CD4-positive, alpha-beta T cell (primary cell): ENCODE measurements at regions not wholly inside any gene's neighbourhood (a gene's known extent, or its start where the extent isn't known, plus 50 kb on each side); places are given as distances from the start of the nearest gene placed in this dataset.

ENCODE experiments used
- ATAC-seq: fragments of 200-7000 bp; cut with Tn5 transposase; one replicate; pipeline ENCODE4 v1.10.0; 2022; ENCODE audit warnings: mild to moderate bottlenecking; ENCODE audit not compliant: poor library complexity
- CTCF ChIA-PET: fragments of 350-600 bp; sonication (Branson Sonifier 250); formaldehyde crosslinking; loops from one replicate; lab custom pipeline; 2021; ENCODE audit warnings: antibody characterized with exemption, inconsistent platforms; lab: Charles Lee
- POLR2A ChIA-PET: fragments of 350-600 bp; sonication (Branson Sonifier 250); formaldehyde crosslinking; loops from one replicate; lab custom pipeline; 2021; ENCODE audit warnings: antibody characterized with exemption, inconsistent platforms; lab: Charles Lee
- DNase-seq, 14 experiments: peaks; one replicate each; pipeline ENCODE4 v3.0.0-alpha.2; 2013 to 2020; ENCODE audit warnings: mixed read lengths in 2 of 14
- H3K27ac ChIP-seq, 2 donors: one replicate each; pipeline versions ENCODE4 v1.5.1 to v1.7.0; 2013; ENCODE audit warnings: low read length in 2 of 2, low read depth in 1 of 2, mild to moderate bottlenecking in 1 of 2
- H3K27me3 ChIP-seq, 2 experiments: 1 replicate in 1 of 2; 2 replicates in 1 of 2; pipeline versions ENCODE4 v1.6.1 to v1.7.0; 2013; ENCODE audit warnings: low read length in 2 of 2, control low read depth in 1 of 2, mild to moderate bottlenecking in 1 of 2, moderate library complexity in 1 of 2; ENCODE audit not compliant: insufficient read depth in 2 of 2, control insufficient read depth in 1 of 2
- H3K36me3 ChIP-seq: one replicate; pipeline ENCODE4 v1.6.1; 2013; ENCODE audit warnings: low read length, control low read depth; ENCODE audit not compliant: insufficient read depth
- H3K4me1 ChIP-seq: one replicate; pipeline ENCODE4 v1.6.1; 2013; ENCODE audit warnings: low read length, control low read depth; ENCODE audit not compliant: insufficient read depth
- H3K4me3 ChIP-seq: one replicate; pipeline ENCODE4 v1.5.1; 2013; ENCODE audit warnings: mild to moderate bottlenecking, low read length, moderate library complexity
- H3K9me3 ChIP-seq, 2 experiments: 1 replicate in 1 of 2; 2 replicates in 1 of 2; pipeline versions ENCODE4 v1.6.1 to v1.7.0; 2013; ENCODE audit warnings: low read length in 2 of 2, mild to moderate bottlenecking in 2 of 2, control low read depth in 1 of 2, moderate library complexity in 1 of 2; ENCODE audit not compliant: control insufficient read depth in 1 of 2, insufficient read depth in 1 of 2
- H3K27ac Mint-ChIP-seq: one replicate; pipeline ENCODE4 v1.8.0; 2020; ENCODE audit warnings: mixed read lengths
- H3K27me3 Mint-ChIP-seq: one replicate; pipeline ENCODE4 v1.8.0; 2021; ENCODE audit warnings: mixed read lengths
- H3K36me3 Mint-ChIP-seq: one replicate; pipeline ENCODE4 v1.8.0; 2021; ENCODE audit warnings: low read depth, mixed read lengths
- H3K4me1 Mint-ChIP-seq: one replicate; pipeline ENCODE4 v1.8.0; 2021; ENCODE audit warnings: low read depth, mixed read lengths
- H3K4me3 Mint-ChIP-seq: one replicate; pipeline ENCODE4 v1.8.0; 2020; ENCODE audit warnings: mild to moderate bottlenecking, mixed read lengths
- H3K9me3 Mint-ChIP-seq: one replicate; pipeline ENCODE4 v1.8.0; 2020; ENCODE audit warnings: mixed read lengths
- intact Hi-C, 2 experiments: fragments of 100-400 bp; cut with DNase I in 1 of 2; cut with micrococcal nuclease in 1 of 2; formaldehyde crosslinking; loops; one replicate each; pipeline versions ENCODE4 v1.15.1 to v1.9.0; 2023 to 2025; cut with DNase I, micrococcal nuclease
- TF ChIP-seq, protein P1 (sequence below): fragments of 200-600 bp; IDR thresholded peaks from one replicate; pipeline ENCODE4 v1.8.0; 2022; ENCODE audit warnings: antibody characterized with exemption, mild to moderate bottlenecking

DNA sequence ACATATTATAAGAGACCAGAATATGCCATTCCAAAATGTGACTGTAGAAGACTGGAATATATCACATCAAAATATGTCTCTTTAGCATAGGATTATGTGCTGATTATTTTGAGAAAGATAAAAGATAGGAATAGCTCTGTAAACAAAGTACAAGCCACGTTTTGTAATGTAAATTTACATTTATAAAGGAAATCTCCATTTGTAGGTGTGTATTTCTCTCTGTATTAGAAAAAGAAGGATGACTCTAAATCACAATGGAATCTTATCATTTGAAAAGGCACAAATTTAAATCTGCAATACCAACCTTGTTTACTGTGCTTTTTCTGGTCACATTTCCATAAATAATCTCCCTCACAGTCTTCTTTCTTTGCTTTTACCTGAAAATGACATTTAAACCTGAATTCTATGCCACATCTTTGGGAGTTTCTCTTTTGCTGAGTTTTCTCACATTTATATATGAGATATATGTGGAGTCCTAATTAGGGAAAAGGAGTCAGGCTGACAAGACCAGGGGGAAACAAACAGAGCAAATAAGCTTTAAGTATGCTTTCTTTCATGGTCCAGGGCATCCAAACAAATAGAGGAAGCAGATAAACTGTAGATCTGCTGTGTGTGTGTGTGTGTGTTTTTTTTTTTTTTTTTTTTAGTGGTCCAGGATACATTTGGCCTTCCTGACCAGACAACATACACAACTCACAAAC, 244.0 kb downstream of the CPXCR1 start:
- no peaks in the 10 kb centered on the region for H3K9me3 ChIP-seq
- ChIA-PET CTCF (no interaction called here), POLR2A (no interaction called here)
- H3K4me1 Mint-ChIP-seq = no peaks in the 10 kb centered on the region
- no peaks in the 10 kb centered on the region for H3K9me3 Mint-ChIP-seq
- H3K4me3 Mint-ChIP-seq = no peak overlapping the region
- intact Hi-C loops = no loop called here
- H3K27me3 ChIP-seq = no peaks in the 10 kb centered on the region
- no peaks in the 10 kb centered on the region for H3K36me3 Mint-ChIP-seq
- no peaks in the 10 kb centered on the region for H3K27me3 Mint-ChIP-seq
- no peaks in the 10 kb centered on the region for H3K36me3 ChIP-seq
- TF ChIP-seq, protein P1, sequence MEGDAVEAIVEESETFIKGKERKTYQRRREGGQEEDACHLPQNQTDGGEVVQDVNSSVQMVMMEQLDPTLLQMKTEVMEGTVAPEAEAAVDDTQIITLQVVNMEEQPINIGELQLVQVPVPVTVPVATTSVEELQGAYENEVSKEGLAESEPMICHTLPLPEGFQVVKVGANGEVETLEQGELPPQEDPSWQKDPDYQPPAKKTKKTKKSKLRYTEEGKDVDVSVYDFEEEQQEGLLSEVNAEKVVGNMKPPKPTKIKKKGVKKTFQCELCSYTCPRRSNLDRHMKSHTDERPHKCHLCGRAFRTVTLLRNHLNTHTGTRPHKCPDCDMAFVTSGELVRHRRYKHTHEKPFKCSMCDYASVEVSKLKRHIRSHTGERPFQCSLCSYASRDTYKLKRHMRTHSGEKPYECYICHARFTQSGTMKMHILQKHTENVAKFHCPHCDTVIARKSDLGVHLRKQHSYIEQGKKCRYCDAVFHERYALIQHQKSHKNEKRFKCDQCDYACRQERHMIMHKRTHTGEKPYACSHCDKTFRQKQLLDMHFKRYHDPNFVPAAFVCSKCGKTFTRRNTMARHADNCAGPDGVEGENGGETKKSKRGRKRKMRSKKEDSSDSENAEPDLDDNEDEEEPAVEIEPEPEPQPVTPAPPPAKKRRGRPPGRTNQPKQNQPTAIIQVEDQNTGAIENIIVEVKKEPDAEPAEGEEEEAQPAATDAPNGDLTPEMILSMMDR = no peak
- no peaks in the 10 kb centered on the region for H3K4me1 ChIP-seq
- ATAC-seq (no peak), DNase-seq (no peak)
- no peak overlapping the region for H3K4me3 ChIP-seq
- no peak overlapping the region for H3K27ac ChIP-seq
- no peak overlapping the region for H3K27ac Mint-ChIP-seq

DNA sequence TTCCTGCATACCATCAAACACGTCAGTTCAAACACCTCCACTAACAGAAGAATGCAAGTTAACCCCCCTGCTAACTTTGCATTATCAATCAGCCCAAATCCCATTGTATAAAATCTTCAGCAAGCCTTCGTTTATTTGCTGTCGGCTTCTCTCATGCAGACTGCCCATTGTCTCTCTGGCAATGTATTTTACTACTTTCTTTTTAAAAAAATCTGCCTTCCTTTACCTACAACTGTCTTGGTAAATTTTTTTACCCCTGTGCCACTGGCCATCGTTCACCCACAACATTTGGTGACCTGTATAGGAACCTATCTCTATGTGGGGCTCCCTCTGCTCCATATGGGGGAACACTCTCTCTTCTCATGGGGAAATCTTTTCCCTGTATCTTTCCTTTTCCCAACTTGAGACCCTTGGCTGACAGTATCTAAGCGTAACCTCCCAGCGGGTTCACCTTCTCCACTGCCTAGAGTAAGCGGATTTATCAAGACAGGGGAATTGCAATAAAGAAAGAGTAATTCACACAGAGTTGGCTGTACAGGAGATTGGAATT, 244.6 kb downstream of the CPXCR1 start:
- Mint-ChIP-seq H3K4me3 (no peak overlapping the region), H3K36me3 (no peaks in the 10 kb centered on the region), H3K27ac (no peak overlapping the region), H3K9me3 (no peaks in the 10 kb centered on the region), H3K4me1 (no peaks in the 10 kb centered on the region), H3K27me3 (no peaks in the 10 kb centered on the region)
- no peaks in the 10 kb centered on the region for H3K27me3 ChIP-seq
- TF ChIP-seq, protein P1 = no peak
- CTCF ChIA-PET = no interaction called here
- no peaks in the 10 kb centered on the region for H3K4me1 ChIP-seq
- POLR2A ChIA-PET = no interaction called here
- H3K4me3 ChIP-seq = no peak overlapping the region
- no peaks in the 10 kb centered on the region for H3K36me3 ChIP-seq
- H3K27ac ChIP-seq = no peak overlapping the region
- intact Hi-C loops = no loop called here
- no peaks in the 10 kb centered on the region for H3K9me3 ChIP-seq
- ATAC-seq (no peak), DNase-seq (no peak)

DNA sequence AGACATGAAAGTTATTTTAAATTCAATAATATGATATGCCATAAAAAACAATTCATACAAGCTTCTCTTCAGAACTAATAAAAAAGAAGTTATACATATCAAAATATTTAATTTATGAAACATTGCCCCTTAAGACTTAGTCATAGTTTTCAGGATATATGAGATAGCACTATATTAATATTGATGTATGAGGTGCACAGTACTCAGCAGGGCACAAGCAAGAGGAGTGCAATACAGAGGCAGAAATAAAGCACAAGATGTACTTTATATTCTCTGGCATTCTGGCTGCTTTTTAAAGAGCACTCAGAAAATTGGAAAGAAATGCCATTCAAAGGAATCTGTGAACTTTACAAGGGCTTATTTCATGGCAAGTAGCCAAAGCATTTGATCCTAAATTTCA, 274.9 kb downstream of the CPXCR1 start:
- TF ChIP-seq, protein P1 = no peak
- Histone ChIP-seq H3K36me3 (no peaks in the 10 kb centered on the region), H3K4me3 (no peak overlapping the region), H3K27ac (no peak overlapping the region), H3K27me3 (no peaks in the 10 kb centered on the region), H3K9me3 (no peaks in the 10 kb centered on the region), H3K4me1 (no peaks in the 10 kb centered on the region)
- H3K27me3 Mint-ChIP-seq = no peaks in the 10 kb centered on the region
- no peaks in the 10 kb centered on the region for H3K4me1 Mint-ChIP-seq
- DNase-seq (no peak), ATAC-seq (no peak)
- H3K4me3 Mint-ChIP-seq = no peak overlapping the region
- intact Hi-C loops = no loop called here
- ChIA-PET CTCF (no interaction called here), POLR2A (no interaction called here)
- H3K9me3 Mint-ChIP-seq = no peaks in the 10 kb centered on the region
- no peak overlapping the region for H3K27ac Mint-ChIP-seq
- no peaks in the 10 kb centered on the region for H3K36me3 Mint-ChIP-seq
